NB4 (cell line): ENCODE measurements at regions not wholly inside any gene's neighbourhood (a gene's known extent, or its start where the extent isn't known, plus 50 kb on each side); places are given as distances from the start of the nearest gene placed in this dataset.

ENCODE experiments used
- CTCF ChIP-seq: IDR thresholded peaks from one replicate; pipeline ENCODE4 v1.5.1; 2012; ENCODE audit warnings: low read depth, low read length
- MAX ChIP-seq: IDR thresholded peaks from 2 replicates; pipeline ENCODE4 v1.6.1; 2011; ENCODE audit warnings: low read depth, low read length
- MYC ChIP-seq: IDR thresholded peaks from 2 replicates; pipeline ENCODE4 v1.6.1; 2011; ENCODE audit warnings: low read depth, low read length
- POLR2A ChIP-seq: IDR thresholded peaks from 2 replicates; pipeline ENCODE4 v1.6.1; 2011; ENCODE audit warnings: mild to moderate bottlenecking; ENCODE audit not compliant: insufficient read length; ENCODE audit errors: extremely low read depth

- TF ChIP-seq CTCF, result no peak
- TF ChIP-seq POLR2A, result no peak
- TF ChIP-seq MYC, result no peak
- TF ChIP-seq MAX, result no peak
Measured at GRCh38 chr5:96527768-96528661, 95.0 kb upstream of the PCSK1 start.
